GM21825 (cell line): ENCODE measurements at regions not wholly inside any gene's neighbourhood (a gene's known extent, or its start where the extent isn't known, plus 50 kb on each side); places are given as distances from the start of the nearest gene placed in this dataset.
"Not testable (repeated sequence)": the region's sequence is repeated elsewhere in the genome, so short reads cannot be mapped to it uniquely, and the experiment has no call there.

Experiments
- ATAC-seq: cut with Tn5 transposase; IDR thresholded peaks from one replicate; pipeline ENCODE4 v1.9.1; 2021; ENCODE audit warnings: mild to moderate bottlenecking, moderate library complexity; ENCODE audit not compliant: unreplicated experiment

DNA sequence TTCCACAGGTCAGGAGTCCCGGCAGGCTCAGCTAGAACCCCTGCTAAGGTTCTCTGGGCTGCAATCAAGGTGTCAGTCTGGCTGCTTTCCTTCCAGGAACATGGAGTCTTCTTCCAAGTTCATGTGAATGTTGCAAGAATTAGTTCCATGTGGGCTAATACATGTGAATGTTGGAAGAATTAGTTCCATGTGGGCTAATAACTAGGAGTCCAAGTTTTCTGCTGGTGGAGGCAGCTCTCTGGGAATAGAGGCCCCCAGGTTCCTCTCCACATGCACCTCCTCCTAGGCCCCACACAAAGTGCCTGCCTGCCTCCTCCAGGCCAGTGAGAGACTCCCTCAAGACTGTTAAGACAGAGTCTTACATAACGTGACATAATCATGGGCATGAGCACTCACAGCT lies 140.8 kb upstream of the SLC35G4 start:
- ATAC-seq: no peak

DNA sequence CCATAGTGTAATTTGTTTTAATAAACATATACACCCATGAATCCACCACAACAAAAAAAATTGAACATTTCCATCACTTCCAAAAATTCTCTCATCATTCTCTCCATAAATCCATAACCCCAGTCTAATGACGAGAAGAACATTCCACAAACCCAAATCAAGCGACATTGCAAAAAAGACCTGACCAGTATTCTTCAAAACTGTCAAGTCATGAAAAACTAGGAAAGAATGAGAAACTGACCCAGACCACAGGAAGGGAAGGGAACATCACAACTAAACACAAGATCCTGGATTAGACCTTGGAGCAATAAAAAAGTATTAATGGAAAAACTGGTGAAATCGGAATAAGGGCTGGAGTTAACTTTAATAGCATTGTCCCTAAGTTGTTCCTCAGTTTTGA lies 141.3 kb upstream of the SLC35G4 start:
- ATAC-seq: no peak

DNA sequence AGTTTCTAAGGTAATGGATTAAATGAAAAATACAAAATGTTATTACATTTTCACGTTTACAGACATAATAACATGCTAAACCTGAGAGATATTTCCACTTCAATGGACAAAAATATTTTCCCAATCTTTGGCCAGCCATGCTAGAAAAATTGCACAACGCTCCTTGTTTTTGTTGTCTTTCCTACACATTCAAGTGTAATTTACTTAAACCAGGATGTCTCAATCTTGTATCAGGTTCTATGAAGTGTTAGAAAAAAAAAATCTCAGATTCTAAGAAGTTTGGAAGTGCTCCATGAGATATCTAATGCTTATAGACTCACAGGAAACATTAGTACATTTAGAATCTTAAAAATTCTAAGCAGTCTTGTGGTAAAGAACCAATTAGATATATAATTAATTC lies 141.8 kb upstream of the SLC35G4 start:
- no peak for ATAC-seq

DNA sequence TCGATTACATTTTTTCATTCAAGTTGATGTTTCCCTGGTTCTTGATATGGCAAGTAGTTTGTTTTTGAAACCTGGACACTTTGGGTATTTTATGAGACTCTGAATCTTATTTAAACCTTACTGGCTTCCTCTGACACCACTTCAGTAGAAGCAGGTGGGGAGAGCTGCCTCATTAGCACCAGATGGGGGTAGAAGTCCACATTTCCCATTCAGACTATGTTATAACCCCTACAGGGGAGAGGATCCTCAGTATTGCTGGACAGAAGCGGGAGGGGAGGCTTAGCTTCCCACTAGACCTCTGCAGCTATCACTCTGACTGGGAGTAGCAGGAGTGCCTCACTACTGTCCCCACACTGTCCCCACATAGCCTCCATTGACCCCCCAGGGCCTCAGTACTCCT lies 145.3 kb upstream of the SLC35G4 start:
- no peak for ATAC-seq

- ATAC-seq: no peak
Observed at GRCh38 chr18:11458447-11458846, 150.9 kb upstream of the SLC35G4 start.

DNA sequence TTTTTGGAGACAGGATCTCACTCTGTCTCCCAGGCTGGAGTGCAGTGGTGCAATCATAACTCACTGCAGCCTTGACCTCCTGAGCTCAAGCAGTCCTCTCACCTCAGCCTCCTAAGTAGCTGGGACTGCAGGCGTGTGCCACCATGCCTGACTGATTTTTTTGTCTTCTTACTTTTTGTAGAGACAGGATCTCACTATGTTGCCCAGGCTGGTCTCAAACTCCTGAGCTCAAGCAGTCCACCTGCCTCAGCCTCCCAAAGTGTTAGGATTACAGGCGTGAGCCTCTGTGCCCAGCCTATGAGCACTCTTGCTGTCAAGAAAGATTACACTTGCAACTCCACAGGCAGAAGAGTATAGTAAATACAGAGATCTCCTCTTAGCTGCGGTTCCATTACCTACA lies 151.5 kb upstream of the SLC35G4 start:
- ATAC-seq: not testable (repeated sequence)

GRCh38 chr18:11454040-11454439 lies 155.4 kb upstream of the SLC35G4 start:
- ATAC-seq: no peak

DNA sequence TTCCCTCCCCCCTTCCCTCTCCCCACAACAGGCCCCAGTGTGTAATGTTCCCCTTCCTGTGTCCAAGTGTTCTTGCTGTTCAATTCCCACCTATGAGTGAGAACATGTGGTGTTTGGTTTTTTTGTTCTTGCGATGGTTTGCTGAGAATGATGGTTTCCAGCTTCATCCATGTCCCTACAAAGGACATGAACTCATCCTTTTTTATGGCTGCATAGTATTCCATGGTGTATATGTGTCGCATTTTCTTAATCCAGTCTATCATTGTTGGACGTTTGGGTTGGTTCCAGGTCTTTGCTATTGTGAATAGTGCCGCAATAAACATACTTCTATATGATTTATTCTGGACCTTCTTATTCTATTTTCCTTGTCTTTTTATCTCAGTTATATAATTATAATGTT lies 165.2 kb upstream of the SLC35G4 start:
- ATAC-seq: not testable (repeated sequence)

- ATAC-seq: no peak
Observed at GRCh38 chr18:11437046-11437445, 172.3 kb upstream of the SLC35G4 start.

- ATAC-seq: no peak
Observed at GRCh38 chr18:11432360-11432811, 177.0 kb upstream of the SLC35G4 start.

DNA sequence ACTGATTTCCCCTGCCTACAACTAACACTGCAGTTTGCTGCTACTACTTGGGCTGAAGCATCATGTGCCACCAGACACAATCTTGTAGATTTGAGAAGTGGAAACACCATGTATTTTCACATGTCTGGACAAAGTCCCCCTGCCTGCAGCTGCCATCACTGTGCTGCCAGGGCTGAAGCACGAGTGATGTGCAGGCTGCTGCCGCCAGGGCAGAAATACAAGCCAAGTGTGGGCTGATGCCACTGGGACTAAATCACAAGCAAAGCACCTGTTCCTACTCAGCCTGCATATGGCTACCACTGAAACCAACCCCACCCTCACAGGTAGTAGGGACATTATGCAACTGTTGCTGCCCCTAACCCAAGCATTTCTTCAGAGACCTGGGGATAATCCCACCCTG lies 179.5 kb upstream of the SLC35G4 start:
- no peak for ATAC-seq

- no peak for ATAC-seq
Observed at GRCh38 chr18:11425211-11425610, 184.2 kb upstream of the SLC35G4 start.

- no peak for ATAC-seq
Observed at GRCh38 chr18:11419338-11419737, 190.1 kb upstream of the SLC35G4 start.

- no peak for ATAC-seq
Observed at GRCh38 chr18:11412811-11413210, 196.6 kb upstream of the SLC35G4 start.

DNA sequence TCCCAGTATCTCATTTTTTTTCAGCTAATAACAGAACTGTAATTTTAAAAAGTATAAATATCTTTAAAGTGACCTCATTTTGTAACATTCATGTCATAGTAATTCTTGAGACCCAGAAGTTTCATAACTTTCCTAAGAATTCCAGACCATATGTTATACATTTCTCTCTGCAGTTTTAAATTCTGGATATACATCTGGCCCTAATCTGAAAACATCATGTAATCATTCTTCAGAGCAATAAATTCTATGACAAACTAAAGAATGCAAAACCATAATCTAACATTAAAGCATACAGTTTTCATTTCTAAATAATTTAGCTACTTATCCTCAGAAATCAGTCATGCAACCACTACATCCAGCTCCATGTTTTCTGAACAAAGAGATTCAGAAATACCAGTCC lies 198.3 kb upstream of the SLC35G4 start:
- no peak for ATAC-seq

- no peak for ATAC-seq
Observed at GRCh38 chr18:11408555-11409065, 200.8 kb upstream of the SLC35G4 start.

DNA sequence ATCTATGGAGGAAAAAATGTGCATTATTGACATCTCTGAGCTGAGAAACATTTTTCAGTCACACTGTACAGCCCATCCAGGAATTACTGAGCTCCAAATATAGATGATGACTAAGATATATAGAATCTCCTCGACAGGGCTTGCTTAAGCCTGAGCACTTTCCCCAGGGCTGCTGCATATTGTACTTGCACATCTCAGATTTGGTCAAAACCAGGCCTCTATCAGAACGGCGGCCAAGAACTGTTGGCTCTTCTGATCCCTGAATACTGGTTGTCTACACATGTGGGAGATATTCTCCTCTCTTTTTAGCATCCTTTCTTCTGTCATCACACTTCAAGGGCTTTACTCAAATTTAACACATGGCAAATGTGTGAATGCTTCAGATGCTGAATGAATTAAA lies 201.5 kb upstream of the SLC35G4 start:
- ATAC-seq: no peak

GRCh38 chr18:11405804-11406203 lies 203.6 kb upstream of the SLC35G4 start:
- no peak for ATAC-seq

- ATAC-seq: no peak
Observed at GRCh38 chr18:11400703-11401102, 208.7 kb upstream of the SLC35G4 start.

DNA sequence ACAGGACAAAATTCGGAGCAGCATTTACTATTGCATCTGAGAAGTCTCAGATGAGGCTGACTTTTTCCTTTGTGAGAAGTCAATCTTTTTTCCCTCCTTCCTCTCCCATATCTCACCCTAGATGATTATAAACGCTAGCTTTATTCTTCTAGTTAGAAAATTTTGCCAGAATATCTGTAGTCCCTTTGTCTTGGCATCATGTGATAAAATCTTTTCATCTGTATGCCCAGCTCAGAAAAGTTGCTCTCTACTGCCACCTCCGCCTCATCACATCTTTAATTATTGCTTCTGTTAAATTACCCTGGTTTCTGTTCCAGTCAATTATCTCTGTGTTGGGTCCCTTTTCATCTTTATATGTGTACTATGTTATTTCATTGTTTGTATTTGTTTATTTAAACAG lies 210.8 kb upstream of the SLC35G4 start:
- no peak for ATAC-seq

- ATAC-seq: no peak
Observed at GRCh38 chr18:11392980-11393885, 216.2 kb upstream of the SLC35G4 start.

DNA sequence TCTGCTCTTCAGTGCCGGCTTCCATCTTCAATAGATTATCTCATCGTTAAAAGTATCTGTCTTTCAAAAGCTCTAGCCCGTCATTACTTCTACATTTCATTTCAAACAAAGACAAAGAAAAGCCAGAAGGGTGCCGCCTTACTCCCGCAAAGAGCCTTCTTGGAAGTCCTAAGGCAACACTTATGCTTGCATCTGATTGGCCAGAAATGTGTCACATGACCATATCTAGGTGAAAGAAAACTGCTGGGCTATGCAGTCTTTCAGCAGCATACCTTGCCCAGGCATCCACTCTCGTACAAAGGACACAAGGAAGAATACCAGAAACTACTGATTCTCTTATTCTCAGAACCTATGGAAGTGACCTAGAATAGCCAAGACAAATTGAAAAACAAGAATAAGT lies 217.1 kb upstream of the SLC35G4 start:
- no peak for ATAC-seq

GRCh38 chr18:11391661-11392060 lies 217.7 kb upstream of the SLC35G4 start:
- no peak for ATAC-seq
